ENCODE measurements at regions not wholly inside any gene's neighbourhood (a gene's known extent, or its start where the extent isn't known, plus 50 kb on each side); places are given as distances from the start of the nearest gene placed in this dataset.

DNA sequence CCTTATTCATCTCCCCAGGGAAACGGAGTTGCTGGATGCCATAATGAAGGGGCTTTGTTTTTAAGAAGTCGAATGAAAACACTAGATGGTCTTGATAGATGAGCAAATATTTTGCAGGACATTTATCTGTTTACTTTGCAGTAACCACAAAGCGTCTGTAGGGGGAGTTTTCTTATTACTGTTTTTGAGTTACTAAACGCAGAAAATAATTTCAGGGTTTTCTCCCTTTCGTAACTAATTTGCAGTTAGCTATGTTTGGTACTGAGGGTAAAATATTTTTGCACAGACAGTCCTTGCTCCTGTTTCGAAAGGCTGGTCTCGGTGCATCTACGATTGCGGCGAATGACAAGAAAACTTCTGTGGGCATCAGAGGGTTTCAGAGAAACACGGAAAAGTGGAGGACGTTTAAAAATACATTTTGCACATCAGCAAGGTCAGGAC is 505.6 kb upstream of the MKI67 start:
- Histone ChIP-seq H3K27me3 (ENCODE audit: control insufficient read depth, insufficient read depth, low read length) (no peaks in the 10 kb centered on the region), H3K36me3 (ENCODE audit: control insufficient read depth, insufficient read depth, low read length) (no peaks in the 10 kb centered on the region), H3K4me3 (ENCODE audit: low read depth, low read length) (no peak overlapping the region)
- FAIRE-seq, result no peak
- TF ChIP-seq, protein P1, sequence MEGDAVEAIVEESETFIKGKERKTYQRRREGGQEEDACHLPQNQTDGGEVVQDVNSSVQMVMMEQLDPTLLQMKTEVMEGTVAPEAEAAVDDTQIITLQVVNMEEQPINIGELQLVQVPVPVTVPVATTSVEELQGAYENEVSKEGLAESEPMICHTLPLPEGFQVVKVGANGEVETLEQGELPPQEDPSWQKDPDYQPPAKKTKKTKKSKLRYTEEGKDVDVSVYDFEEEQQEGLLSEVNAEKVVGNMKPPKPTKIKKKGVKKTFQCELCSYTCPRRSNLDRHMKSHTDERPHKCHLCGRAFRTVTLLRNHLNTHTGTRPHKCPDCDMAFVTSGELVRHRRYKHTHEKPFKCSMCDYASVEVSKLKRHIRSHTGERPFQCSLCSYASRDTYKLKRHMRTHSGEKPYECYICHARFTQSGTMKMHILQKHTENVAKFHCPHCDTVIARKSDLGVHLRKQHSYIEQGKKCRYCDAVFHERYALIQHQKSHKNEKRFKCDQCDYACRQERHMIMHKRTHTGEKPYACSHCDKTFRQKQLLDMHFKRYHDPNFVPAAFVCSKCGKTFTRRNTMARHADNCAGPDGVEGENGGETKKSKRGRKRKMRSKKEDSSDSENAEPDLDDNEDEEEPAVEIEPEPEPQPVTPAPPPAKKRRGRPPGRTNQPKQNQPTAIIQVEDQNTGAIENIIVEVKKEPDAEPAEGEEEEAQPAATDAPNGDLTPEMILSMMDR (IDR thresholded peaks at IDR 0.05; ENCODE audit: insufficient read depth, low read length, severe bottlenecking), result peak; percentile 21
- DNase-seq (ENCODE audit: low read depth), result no peak

DNA sequence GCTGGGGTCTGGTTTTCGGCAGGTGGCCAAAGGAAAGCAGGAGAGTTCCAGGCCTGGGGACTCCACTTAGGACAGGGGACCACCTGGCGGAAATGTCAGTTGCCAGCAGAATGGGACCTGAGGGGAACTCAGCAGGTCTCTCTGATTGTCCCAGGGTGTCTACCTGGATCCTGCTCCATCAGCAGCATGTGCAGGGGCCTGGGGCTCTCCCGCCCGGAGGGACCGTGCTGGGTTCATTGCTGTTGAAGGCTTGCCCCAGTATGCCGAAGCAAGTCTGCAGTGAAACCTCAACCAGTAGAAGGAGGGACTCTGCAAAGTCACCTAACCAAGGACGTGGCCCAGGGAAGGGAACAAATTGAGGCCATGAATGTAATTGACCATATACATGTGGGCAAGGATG is 506.5 kb upstream of the MKI67 start:
- TF ChIP-seq, protein P1 (IDR thresholded peaks at IDR 0.05; ENCODE audit: insufficient read depth, low read length, severe bottlenecking), result no peak

DNA sequence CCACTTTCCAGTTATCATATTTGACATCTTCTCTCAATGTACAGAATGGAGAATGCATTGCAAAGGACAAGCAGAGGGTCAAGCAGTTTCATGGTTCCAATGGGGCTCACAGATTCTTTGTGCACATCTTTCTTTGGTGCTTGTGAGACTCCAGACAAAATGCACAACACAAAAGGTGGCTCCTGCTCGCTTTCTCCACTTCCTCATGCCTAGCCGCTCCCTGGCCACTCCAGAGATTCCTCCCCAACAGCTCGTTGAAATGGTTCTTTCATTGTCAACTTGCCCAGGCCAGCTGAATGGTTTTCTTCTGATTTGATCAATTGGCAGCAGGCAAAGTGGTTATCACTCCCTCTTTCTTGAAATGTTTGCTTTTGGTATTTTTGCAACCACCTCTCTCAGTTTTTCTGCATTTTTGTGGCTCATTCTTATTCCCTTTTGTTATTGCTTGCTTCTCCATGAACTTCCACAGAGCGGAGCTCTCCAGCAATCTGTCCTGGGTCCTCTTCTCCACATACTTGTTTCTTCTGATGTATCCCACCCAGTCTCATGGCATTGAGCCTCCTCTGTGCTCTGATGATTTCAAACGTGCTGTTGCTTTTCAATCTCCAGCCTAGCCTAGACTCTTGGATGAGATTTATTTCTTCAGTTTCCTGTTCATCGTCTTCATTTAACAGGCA is 507.8 kb upstream of the MKI67 start:
- Histone ChIP-seq H3K4me3 (ENCODE audit: low read depth, low read length) (no peak overlapping the region), H3K36me3 (ENCODE audit: control insufficient read depth, insufficient read depth, low read length) (no peaks in the 10 kb centered on the region), H3K27me3 (ENCODE audit: control insufficient read depth, insufficient read depth, low read length) (no peaks in the 10 kb centered on the region)
- DNase-seq (ENCODE audit: low read depth), result peak; percentile 1
- FAIRE-seq, result no peak
- TF ChIP-seq, protein P1 (IDR thresholded peaks at IDR 0.05; ENCODE audit: insufficient read depth, low read length, severe bottlenecking), result no peak

More for the DNA sequence above, 506.5 kb upstream of the MKI67 start:
- no peak for DNase-seq (ENCODE audit: low read depth)
- Histone ChIP-seq H3K4me3 (ENCODE audit: low read depth, low read length) (no peak overlapping the region), H3K36me3 (ENCODE audit: control insufficient read depth, insufficient read depth, low read length) (no peaks in the 10 kb centered on the region), H3K27me3 (ENCODE audit: control insufficient read depth, insufficient read depth, low read length) (no peaks in the 10 kb centered on the region)
- no peak for FAIRE-seq

DNA sequence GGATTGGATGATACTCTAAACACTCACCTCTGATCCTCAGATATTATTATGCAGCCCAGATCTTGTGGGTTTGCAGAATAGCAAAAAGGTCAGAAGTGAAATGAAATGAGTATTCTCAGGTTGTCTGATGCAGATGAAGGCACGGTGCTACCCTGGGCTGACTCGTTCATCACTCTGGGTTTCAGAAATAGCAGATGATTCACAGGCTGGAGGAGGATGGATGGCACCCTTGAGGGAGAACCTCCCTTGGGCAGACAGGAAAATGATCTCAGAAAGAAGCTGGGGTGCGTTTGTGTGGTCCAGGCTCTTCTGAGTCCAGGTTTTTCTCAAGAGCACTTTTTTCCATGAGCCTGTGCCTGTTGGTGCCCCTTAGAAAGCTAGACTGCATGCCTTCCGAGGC is 515.8 kb upstream of the MKI67 start:
- Histone ChIP-seq H3K4me3 (ENCODE audit: low read depth, low read length) (no peak overlapping the region), H3K27me3 (ENCODE audit: control insufficient read depth, insufficient read depth, low read length) (no peaks in the 10 kb centered on the region), H3K36me3 (ENCODE audit: control insufficient read depth, insufficient read depth, low read length) (no peaks in the 10 kb centered on the region)
- peak; percentile 21 for DNase-seq (ENCODE audit: low read depth)
- TF ChIP-seq, protein P1 (IDR thresholded peaks at IDR 0.05; ENCODE audit: insufficient read depth, low read length, severe bottlenecking), result no peak
- peak; percentile 79 for FAIRE-seq

DNA sequence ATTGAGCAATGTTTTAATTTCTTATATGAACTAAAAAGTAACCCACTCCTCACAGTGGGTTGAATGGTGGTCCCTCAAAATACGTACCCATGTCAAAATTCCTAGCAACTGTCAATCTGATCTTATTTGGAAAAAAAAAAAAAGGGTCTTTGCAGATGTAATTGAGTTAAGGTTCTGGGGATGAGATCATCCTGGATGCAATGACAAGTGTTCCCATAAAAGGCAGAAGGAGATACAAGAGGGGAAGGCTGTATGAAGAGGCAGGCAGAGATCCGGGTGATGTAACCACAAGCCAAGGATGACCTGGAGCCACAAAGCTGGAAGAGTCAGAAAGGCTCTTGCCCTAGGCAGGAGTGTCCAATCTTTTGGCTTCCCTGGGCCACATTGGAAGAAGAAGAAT is 516.3 kb upstream of the MKI67 start:
- TF ChIP-seq, protein P1 (IDR thresholded peaks at IDR 0.05; ENCODE audit: insufficient read depth, low read length, severe bottlenecking), result no peak
- FAIRE-seq (no peak), DNase-seq (ENCODE audit: low read depth) (no peak)
- Histone ChIP-seq H3K36me3 (ENCODE audit: control insufficient read depth, insufficient read depth, low read length) (no peaks in the 10 kb centered on the region), H3K4me3 (ENCODE audit: low read depth, low read length) (no peak overlapping the region), H3K27me3 (ENCODE audit: control insufficient read depth, insufficient read depth, low read length) (no peaks in the 10 kb centered on the region)

DNA sequence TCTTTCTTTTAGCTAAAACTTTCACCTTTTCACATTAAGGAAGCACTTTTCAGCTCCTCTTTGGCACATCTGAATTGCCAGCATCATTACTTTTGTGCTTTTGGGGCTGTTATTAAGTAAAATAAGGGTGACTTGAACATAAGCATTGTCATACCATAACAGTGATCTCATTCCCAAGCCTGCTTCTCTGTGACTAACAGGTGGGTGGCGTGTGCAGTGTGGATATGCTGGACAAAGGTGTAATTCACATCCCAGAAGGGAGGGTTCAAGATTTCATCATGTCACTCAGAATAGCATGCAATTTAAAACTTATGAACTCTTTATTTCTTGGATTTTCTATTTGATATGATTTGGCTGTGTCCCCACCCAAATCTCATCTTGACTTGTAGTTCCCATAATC is 517.4 kb upstream of the MKI67 start:
- FAIRE-seq (no peak), DNase-seq (ENCODE audit: low read depth) (peak; percentile 45)
- H3K36me3 ChIP-seq (ENCODE audit: control insufficient read depth, insufficient read depth, low read length), result no peaks in the 10 kb centered on the region
- TF ChIP-seq, protein P1 (IDR thresholded peaks at IDR 0.05; ENCODE audit: insufficient read depth, low read length, severe bottlenecking), result no peak
- no peak overlapping the region for H3K4me3 ChIP-seq (ENCODE audit: low read depth, low read length)
- H3K27me3 ChIP-seq (ENCODE audit: control insufficient read depth, insufficient read depth, low read length), result no peaks in the 10 kb centered on the region

Data from bronchial epithelial cell (primary cell).